A172 (cell line): ENCODE measurements at regions not wholly inside any gene's neighbourhood (a gene's known extent, or its start where the extent isn't known, plus 50 kb on each side); places are given as distances from the start of the nearest gene placed in this dataset.

ENCODE experiments used
- DNase-seq: peaks from one replicate; pipeline ENCODE4 v3.0.0-alpha.2; 2015; ENCODE audit warnings: low spot score

GRCh38 chr3:180829409-180830405 lies 82.8 kb upstream of the FXR1 start:
- DNase-seq: no peak

DNA sequence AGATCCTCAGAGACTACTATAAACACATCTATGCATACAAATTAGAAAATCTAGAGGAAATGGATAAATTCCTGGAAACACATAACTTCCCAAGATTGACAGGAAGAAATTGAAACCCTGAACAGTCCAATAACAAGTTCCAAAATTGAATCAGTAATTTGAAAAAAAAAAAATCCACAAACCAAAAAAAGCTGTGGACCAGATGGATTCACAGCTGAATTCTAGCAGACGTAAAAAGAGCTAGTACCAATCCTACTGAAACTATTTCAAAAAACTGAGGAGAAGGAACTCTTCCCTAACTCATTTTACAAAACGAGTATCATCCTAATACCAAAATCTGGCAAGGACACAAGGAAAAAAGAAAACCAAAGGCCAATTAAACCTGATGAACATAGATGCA lies 77.0 kb upstream of the FXR1 start:
- no peak for DNase-seq

GRCh38 chr3:180836766-180837165 lies 75.7 kb upstream of the FXR1 start:
- DNase-seq: no peak

DNA sequence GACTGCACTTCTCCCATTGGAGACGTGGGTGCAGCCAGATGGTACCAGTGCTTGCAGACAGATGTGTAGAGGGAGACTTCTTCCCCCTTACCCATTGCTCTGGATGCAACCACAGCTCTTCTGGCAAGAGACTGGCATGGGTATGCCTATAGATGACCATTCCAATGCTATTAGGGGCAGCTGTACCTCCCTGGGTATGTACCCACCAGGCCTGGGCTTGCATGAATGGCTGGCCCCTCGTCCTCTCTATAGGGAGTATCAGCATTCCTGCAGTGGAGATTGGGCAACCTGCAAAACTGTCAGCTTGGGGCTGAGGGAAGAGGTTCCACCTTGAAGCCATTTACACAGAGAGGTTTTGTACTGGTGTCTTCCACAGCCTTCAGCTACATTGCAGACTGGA lies 57.6 kb upstream of the FXR1 start:
- DNase-seq: no peak

GRCh38 chr3:180855364-180855763 lies 57.1 kb upstream of the FXR1 start:
- peak; percentile 4 for DNase-seq

- no peak for DNase-seq
These were observed 56.5 kb upstream of the FXR1 start for GRCh38 chr3:180855956-180856355.

DNA sequence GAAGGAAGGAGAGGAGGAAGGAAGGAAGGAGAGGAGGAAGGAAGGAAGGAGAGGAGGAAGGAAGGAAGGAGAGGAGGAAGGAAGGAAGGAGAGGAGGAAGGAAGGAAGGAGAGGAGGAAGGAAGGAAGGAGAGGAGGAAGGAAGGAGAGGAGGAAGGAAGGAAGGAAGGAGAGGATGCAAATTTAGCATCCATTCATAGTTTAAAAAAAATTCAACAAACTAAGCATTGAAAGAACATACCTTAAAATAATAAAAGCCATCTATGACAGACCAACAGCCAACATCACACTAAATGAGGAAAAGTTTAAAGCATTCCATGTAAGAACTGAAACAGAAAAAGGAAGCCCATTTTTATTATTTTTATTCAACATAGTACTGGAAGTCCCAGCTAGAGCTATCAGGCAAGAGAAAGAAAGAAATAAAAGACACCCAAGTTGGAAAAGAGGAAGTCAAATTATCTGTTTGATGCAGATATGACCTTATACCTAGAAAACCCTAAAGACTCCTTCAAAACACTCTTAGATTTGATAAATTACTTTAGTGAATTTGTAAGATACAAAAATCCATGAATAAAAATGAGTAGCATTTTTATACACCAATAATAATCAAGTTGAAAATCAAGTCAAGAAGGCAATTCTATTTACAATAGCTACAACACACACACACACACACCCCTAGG lies 52.2 kb upstream of the FXR1 start:
- DNase-seq: no peak
